CD4-positive, alpha-beta T cell (primary cell): ENCODE measurements at regions not wholly inside any gene's neighbourhood (a gene's known extent, or its start where the extent isn't known, plus 50 kb on each side); places are given as distances from the start of the nearest gene placed in this dataset.

Experiments used
- ATAC-seq: fragments of 200-7000 bp; cut with Tn5 transposase; one replicate; pipeline ENCODE4 v1.10.0; 2022; ENCODE audit warnings: mild to moderate bottlenecking; ENCODE audit not compliant: poor library complexity
- CTCF ChIA-PET: fragments of 350-600 bp; sonication (Branson Sonifier 250); formaldehyde crosslinking; loops from one replicate; lab custom pipeline; 2021; ENCODE audit warnings: antibody characterized with exemption, inconsistent platforms; lab: Charles Lee
- POLR2A ChIA-PET: fragments of 350-600 bp; sonication (Branson Sonifier 250); formaldehyde crosslinking; loops from one replicate; lab custom pipeline; 2021; ENCODE audit warnings: antibody characterized with exemption, inconsistent platforms; lab: Charles Lee
- DNase-seq, 14 experiments: peaks; one replicate each; pipeline ENCODE4 v3.0.0-alpha.2; 2013 to 2020; ENCODE audit warnings: mixed read lengths in 2 of 14
- H3K27ac ChIP-seq, 2 donors: one replicate each; pipeline versions ENCODE4 v1.5.1 to v1.7.0; 2013; ENCODE audit warnings: low read length in 2 of 2, low read depth in 1 of 2, mild to moderate bottlenecking in 1 of 2
- H3K27me3 ChIP-seq, 2 experiments: 1 replicate in 1 of 2; 2 replicates in 1 of 2; pipeline versions ENCODE4 v1.6.1 to v1.7.0; 2013; ENCODE audit warnings: low read length in 2 of 2, control low read depth in 1 of 2, mild to moderate bottlenecking in 1 of 2, moderate library complexity in 1 of 2; ENCODE audit not compliant: insufficient read depth in 2 of 2, control insufficient read depth in 1 of 2
- H3K36me3 ChIP-seq: one replicate; pipeline ENCODE4 v1.6.1; 2013; ENCODE audit warnings: low read length, control low read depth; ENCODE audit not compliant: insufficient read depth
- H3K4me1 ChIP-seq: one replicate; pipeline ENCODE4 v1.6.1; 2013; ENCODE audit warnings: low read length, control low read depth; ENCODE audit not compliant: insufficient read depth
- H3K4me3 ChIP-seq: one replicate; pipeline ENCODE4 v1.5.1; 2013; ENCODE audit warnings: mild to moderate bottlenecking, low read length, moderate library complexity
- H3K9me3 ChIP-seq, 2 experiments: 1 replicate in 1 of 2; 2 replicates in 1 of 2; pipeline versions ENCODE4 v1.6.1 to v1.7.0; 2013; ENCODE audit warnings: low read length in 2 of 2, mild to moderate bottlenecking in 2 of 2, control low read depth in 1 of 2, moderate library complexity in 1 of 2; ENCODE audit not compliant: control insufficient read depth in 1 of 2, insufficient read depth in 1 of 2
- H3K27ac Mint-ChIP-seq: one replicate; pipeline ENCODE4 v1.8.0; 2020; ENCODE audit warnings: mixed read lengths
- H3K27me3 Mint-ChIP-seq: one replicate; pipeline ENCODE4 v1.8.0; 2021; ENCODE audit warnings: mixed read lengths
- H3K36me3 Mint-ChIP-seq: one replicate; pipeline ENCODE4 v1.8.0; 2021; ENCODE audit warnings: low read depth, mixed read lengths
- H3K4me1 Mint-ChIP-seq: one replicate; pipeline ENCODE4 v1.8.0; 2021; ENCODE audit warnings: low read depth, mixed read lengths
- H3K4me3 Mint-ChIP-seq: one replicate; pipeline ENCODE4 v1.8.0; 2020; ENCODE audit warnings: mild to moderate bottlenecking, mixed read lengths
- H3K9me3 Mint-ChIP-seq: one replicate; pipeline ENCODE4 v1.8.0; 2020; ENCODE audit warnings: mixed read lengths
- CTCF ChIP-seq: fragments of 200-600 bp; IDR thresholded peaks from one replicate; pipeline ENCODE4 v1.8.0; 2022; ENCODE audit warnings: antibody characterized with exemption, mild to moderate bottlenecking
- intact Hi-C, 2 experiments: fragments of 100-400 bp; cut with DNase I in 1 of 2; cut with micrococcal nuclease in 1 of 2; formaldehyde crosslinking; loops; one replicate each; pipeline versions ENCODE4 v1.15.1 to v1.9.0; 2023 to 2025; cut with DNase I, micrococcal nuclease

GRCh38 chr6:21769968-21770367, 176.4 kb downstream of the SOX4 start:
- intact Hi-C loops, result no loop called here
- H3K27ac ChIP-seq, result no peak overlapping the region
- no peaks in the 10 kb centered on the region for H3K9me3 ChIP-seq
- no peak for DNase-seq
- Mint-ChIP-seq H3K4me3 (no peak overlapping the region), H3K27ac (no peak overlapping the region), H3K27me3 (no peaks in the 10 kb centered on the region), H3K9me3 (no peaks in the 10 kb centered on the region), H3K36me3 (no peaks in the 10 kb centered on the region), H3K4me1 (no peaks in the 10 kb centered on the region)
- H3K36me3 ChIP-seq, result no peaks in the 10 kb centered on the region
- H3K27me3 ChIP-seq, result no peaks in the 10 kb centered on the region
- no peaks in the 10 kb centered on the region for H3K4me1 ChIP-seq
- H3K4me3 ChIP-seq, result no peak overlapping the region
- no peak for ATAC-seq
- ChIA-PET POLR2A (no interaction called here), CTCF (no interaction called here)
- TF ChIP-seq CTCF, result no peak

- Histone ChIP-seq H3K9me3 (no peaks in the 10 kb centered on the region), H3K4me3 (no peak overlapping the region), H3K36me3 (no peaks in the 10 kb centered on the region), H3K4me1 (no peaks in the 10 kb centered on the region), H3K27me3 (no peaks in the 10 kb centered on the region), H3K27ac (no peak overlapping the region)
- no peak overlapping the region for H3K4me3 Mint-ChIP-seq
- intact Hi-C loops, result no loop called here
- no peak for TF ChIP-seq CTCF
- H3K4me1 Mint-ChIP-seq, result no peaks in the 10 kb centered on the region
- POLR2A ChIA-PET, result no interaction called here
- H3K36me3 Mint-ChIP-seq, result no peaks in the 10 kb centered on the region
- no peaks in the 10 kb centered on the region for H3K27me3 Mint-ChIP-seq
- DNase-seq (no peak), ATAC-seq (no peak)
- no peak overlapping the region for H3K27ac Mint-ChIP-seq
- no peaks in the 10 kb centered on the region for H3K9me3 Mint-ChIP-seq
- CTCF ChIA-PET, result no interaction called here
These were observed 178.2 kb downstream of the SOX4 start for GRCh38 chr6:21771626-21772320.

- CTCF ChIA-PET, result no interaction called here
- Mint-ChIP-seq H3K27me3 (no peaks in the 10 kb centered on the region), H3K4me3 (no peak overlapping the region), H3K9me3 (no peaks in the 10 kb centered on the region), H3K36me3 (no peaks in the 10 kb centered on the region), H3K4me1 (no peaks in the 10 kb centered on the region), H3K27ac (no peak overlapping the region)
- no peak overlapping the region for H3K4me3 ChIP-seq
- no peak for ATAC-seq
- no peaks in the 10 kb centered on the region for H3K4me1 ChIP-seq
- no peak for DNase-seq
- intact Hi-C loops, result no loop called here
- POLR2A ChIA-PET, result no interaction called here
- no peaks in the 10 kb centered on the region for H3K9me3 ChIP-seq
- no peak overlapping the region for H3K27ac ChIP-seq
- no peaks in the 10 kb centered on the region for H3K36me3 ChIP-seq
- H3K27me3 ChIP-seq, result no peaks in the 10 kb centered on the region
- TF ChIP-seq CTCF, result no peak
These were observed 178.9 kb downstream of the SOX4 start for GRCh38 chr6:21772477-21772876.
